Hepatocyte (in vitro differentiated cells): ENCODE measurements at regions not wholly inside any gene's neighbourhood (a gene's known extent, or its start where the extent isn't known, plus 50 kb on each side); places are given as distances from the start of the nearest gene placed in this dataset.

Source experiments
- DNase-seq: peaks from one replicate; pipeline ENCODE4 v3.0.0-alpha.2; 2016; ENCODE audit warnings: low spot score
- H2AFZ ChIP-seq: fragments of 200-600 bp; sonication (generic); 2 replicates; pipeline ENCODE4 v1.6.0; 2016; ENCODE audit warnings: antibody characterized with exemption, mild to moderate bottlenecking
- H3K27ac ChIP-seq: fragments of 200-600 bp; sonication (generic); 2 replicates; pipeline ENCODE4 v1.5.1; 2016; ENCODE audit warnings: mild to moderate bottlenecking
- H3K27me3 ChIP-seq: fragments of 200-600 bp; sonication (generic); 2 replicates; pipeline ENCODE4 v1.6.1; 2016
- H3K36me3 ChIP-seq: fragments of 200-600 bp; sonication (generic); replicated peaks from 2 replicates; pipeline ENCODE4 v1.5.1; 2016; ENCODE audit warnings: low read depth; ENCODE audit not compliant: insufficient read depth
- H3K4me1 ChIP-seq: fragments of 200-600 bp; sonication (generic); 2 replicates; pipeline ENCODE4 v1.5.1; 2016; ENCODE audit warnings: mild to moderate bottlenecking, moderate library complexity; ENCODE audit not compliant: insufficient read depth
- H3K4me2 ChIP-seq: fragments of 200-600 bp; sonication (generic); 2 replicates; pipeline ENCODE4 v1.6.0; 2016
- H3K4me3 ChIP-seq: fragments of 200-600 bp; sonication (generic); 2 replicates; pipeline ENCODE4 v1.5.1; 2016; ENCODE audit warnings: mild to moderate bottlenecking
- H3K79me2 ChIP-seq: fragments of 200-600 bp; sonication (generic); 2 replicates; pipeline ENCODE4 v1.6.0; 2017; ENCODE audit warnings: mild to moderate bottlenecking
- H3K9me2 ChIP-seq: fragments of 200-600 bp; sonication (generic); replicated peaks from 2 replicates; pipeline ENCODE4 v1.6.0; 2017; ENCODE audit warnings: mild to moderate bottlenecking; ENCODE audit not compliant: insufficient read depth
- H3K9me3 ChIP-seq: fragments of 200-600 bp; sonication (generic); 2 replicates; pipeline ENCODE4 v1.5.1; 2016; ENCODE audit warnings: low read depth, mild to moderate bottlenecking
- H4K20me1 ChIP-seq: fragments of 200-600 bp; sonication (generic); 2 replicates; pipeline ENCODE4 v1.6.0; 2016; ENCODE audit warnings: mild to moderate bottlenecking; ENCODE audit not compliant: insufficient read depth, poor library complexity, severe bottlenecking
- EZH2 ChIP-seq: fragments of 200-600 bp; sonication (generic); IDR thresholded peaks from 2 replicates; pipeline ENCODE4 v1.6.1; 2016; ENCODE audit warnings: antibody characterized with exemption, mild to moderate bottlenecking, borderline replicate concordance
- EZH2phosphoT487 ChIP-seq: fragments of 200-600 bp; sonication (generic); IDR thresholded peaks from one replicate; pipeline ENCODE4 v1.6.1; 2018; ENCODE audit warnings: antibody characterized with exemption, mild to moderate bottlenecking, low read depth, moderate library complexity; ENCODE audit not compliant: unreplicated experiment, severe bottlenecking
- WGBS: methylation state at CpG from one replicate; pipeline ENCODE4 v1.1.6; 2016; ENCODE audit warnings: low lambda C conversion rate; ENCODE audit errors: missing lambda C conversion rate; 5-methylcytosine and 5-hydroxymethylcytosine counted together
- TF ChIP-seq, protein P1 (sequence below): fragments of 200-600 bp; sonication (generic); IDR thresholded peaks from 2 replicates; pipeline ENCODE4 v1.5.1; 2016; ENCODE audit warnings: antibody characterized with exemption, mild to moderate bottlenecking; ENCODE audit not compliant: poor library complexity

DNA sequence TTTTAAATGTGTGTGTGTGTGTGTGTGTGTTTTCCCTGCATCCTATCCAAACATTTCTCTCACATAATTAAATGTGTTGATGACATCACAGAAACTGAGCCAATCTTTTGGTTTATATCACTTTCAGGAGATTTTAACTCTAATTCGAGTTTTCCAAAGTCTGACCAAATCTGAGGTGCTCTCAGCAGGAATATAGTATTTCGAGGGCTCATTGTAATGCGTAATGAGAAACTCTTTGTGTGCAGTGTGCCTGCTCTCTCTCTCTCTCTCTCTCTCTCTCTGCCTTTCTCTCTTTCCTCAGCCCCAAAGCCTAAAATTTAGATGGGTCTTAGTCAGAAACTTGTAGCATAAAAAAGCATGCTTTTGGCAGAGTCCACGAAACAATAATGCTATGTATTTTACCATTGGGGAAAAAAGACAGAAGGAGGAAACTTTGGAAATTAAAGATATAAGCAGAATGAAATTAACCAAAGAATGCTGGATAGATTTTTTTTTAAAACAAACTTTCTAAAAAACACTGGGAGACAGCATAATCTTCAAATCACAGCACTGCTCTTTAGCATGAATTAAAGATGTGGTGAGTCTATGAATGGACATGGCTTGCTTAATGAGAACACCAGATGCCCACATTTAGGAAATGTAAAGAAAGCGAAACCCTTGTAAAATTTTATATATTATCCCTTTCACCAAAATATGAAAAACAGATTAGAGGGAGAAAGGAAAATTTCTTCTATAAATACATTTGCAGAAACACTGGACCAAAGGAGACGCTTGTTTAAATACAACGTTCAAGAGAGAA is 206.8 kb upstream of the HABP2 start:
- H3K4me2 ChIP-seq: no peak overlapping the region
- no peak overlapping the region for H3K27ac ChIP-seq
- no peaks in the 10 kb centered on the region for H4K20me1 ChIP-seq
- WGBS: 62% methylated on average over 7 of the region's 7 CpGs
- no peaks in the 10 kb centered on the region for H3K27me3 ChIP-seq
- no peak overlapping the region for H3K4me3 ChIP-seq
- no peaks in the 10 kb centered on the region for H3K79me2 ChIP-seq
- DNase-seq: no peak
- no peaks in the 10 kb centered on the region for H3K9me2 ChIP-seq
- no peak overlapping the region for H2AFZ ChIP-seq
- H3K4me1 ChIP-seq: no peaks in the 10 kb centered on the region
- no peaks in the 10 kb centered on the region for H3K36me3 ChIP-seq
- no peak for TF ChIP-seq EZH2phosphoT487
- TF ChIP-seq, protein P1, sequence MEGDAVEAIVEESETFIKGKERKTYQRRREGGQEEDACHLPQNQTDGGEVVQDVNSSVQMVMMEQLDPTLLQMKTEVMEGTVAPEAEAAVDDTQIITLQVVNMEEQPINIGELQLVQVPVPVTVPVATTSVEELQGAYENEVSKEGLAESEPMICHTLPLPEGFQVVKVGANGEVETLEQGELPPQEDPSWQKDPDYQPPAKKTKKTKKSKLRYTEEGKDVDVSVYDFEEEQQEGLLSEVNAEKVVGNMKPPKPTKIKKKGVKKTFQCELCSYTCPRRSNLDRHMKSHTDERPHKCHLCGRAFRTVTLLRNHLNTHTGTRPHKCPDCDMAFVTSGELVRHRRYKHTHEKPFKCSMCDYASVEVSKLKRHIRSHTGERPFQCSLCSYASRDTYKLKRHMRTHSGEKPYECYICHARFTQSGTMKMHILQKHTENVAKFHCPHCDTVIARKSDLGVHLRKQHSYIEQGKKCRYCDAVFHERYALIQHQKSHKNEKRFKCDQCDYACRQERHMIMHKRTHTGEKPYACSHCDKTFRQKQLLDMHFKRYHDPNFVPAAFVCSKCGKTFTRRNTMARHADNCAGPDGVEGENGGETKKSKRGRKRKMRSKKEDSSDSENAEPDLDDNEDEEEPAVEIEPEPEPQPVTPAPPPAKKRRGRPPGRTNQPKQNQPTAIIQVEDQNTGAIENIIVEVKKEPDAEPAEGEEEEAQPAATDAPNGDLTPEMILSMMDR: no peak
- no peak for TF ChIP-seq EZH2
- no peaks in the 10 kb centered on the region for H3K9me3 ChIP-seq

DNA sequence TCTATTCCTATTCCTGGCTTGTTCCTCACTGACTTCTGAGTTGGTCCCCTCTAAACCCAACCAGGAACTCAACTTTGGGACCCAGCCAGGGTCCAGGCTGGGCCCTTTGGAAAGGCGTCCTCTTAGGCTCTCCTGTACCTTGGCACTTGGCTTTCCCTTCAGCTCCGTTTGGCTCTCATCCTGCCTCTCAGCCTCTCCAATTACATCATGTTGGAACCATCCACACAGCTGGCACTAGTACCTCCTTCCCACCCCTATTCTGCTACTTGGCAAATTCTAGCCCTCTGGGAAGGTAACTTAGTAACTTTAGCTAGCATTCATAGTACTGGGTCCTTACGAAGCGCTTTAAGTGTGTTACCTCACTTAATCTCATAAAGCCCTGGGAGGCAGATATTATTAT is 205.3 kb upstream of the HABP2 start:
- no peaks in the 10 kb centered on the region for H3K9me3 ChIP-seq
- DNase-seq: no peak
- no peaks in the 10 kb centered on the region for H3K79me2 ChIP-seq
- H3K4me2 ChIP-seq: no peak overlapping the region
- no peaks in the 10 kb centered on the region for H3K4me1 ChIP-seq
- 73% methylated on average over 4 of the region's 4 CpGs for WGBS
- H3K4me3 ChIP-seq: no peak overlapping the region
- H3K9me2 ChIP-seq: no peaks in the 10 kb centered on the region
- H3K27me3 ChIP-seq: no peaks in the 10 kb centered on the region
- H3K36me3 ChIP-seq: no peaks in the 10 kb centered on the region
- no peak overlapping the region for H2AFZ ChIP-seq
- no peaks in the 10 kb centered on the region for H4K20me1 ChIP-seq
- no peak overlapping the region for H3K27ac ChIP-seq
- TF ChIP-seq EZH2: no peak
- TF ChIP-seq, protein P1: no peak
- TF ChIP-seq EZH2phosphoT487: no peak

DNA sequence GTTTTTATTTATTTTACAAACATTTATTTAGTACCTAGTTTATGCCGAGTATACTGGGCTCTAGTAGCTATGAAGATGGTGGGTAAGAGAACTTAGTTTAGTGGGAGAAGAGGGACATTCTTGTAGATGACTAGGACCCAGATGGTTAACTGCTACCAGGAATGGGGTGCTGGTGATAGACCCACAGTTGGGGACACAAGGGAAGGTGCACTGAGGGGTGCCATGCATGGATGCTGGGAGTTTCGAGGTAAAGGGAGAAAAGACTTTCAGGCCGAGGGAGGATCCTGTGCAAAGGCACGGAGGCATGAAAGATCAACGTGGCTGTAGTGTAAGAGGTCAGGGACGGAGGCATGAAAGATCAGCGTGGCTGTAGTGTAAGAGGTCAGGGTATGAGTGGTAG is 204.2 kb upstream of the HABP2 start:
- Histone ChIP-seq H3K4me2 (no peak overlapping the region), H3K9me2 (no peaks in the 10 kb centered on the region), H3K27ac (no peak overlapping the region), H3K4me3 (no peak overlapping the region), H3K27me3 (no peaks in the 10 kb centered on the region), H3K4me1 (no peaks in the 10 kb centered on the region), H3K36me3 (no peaks in the 10 kb centered on the region), H3K9me3 (no peaks in the 10 kb centered on the region), H2AFZ (no peak overlapping the region), H4K20me1 (no peaks in the 10 kb centered on the region), H3K79me2 (no peaks in the 10 kb centered on the region)
- no peak for DNase-seq
- WGBS: 94% methylated on average over 7 of the region's 7 CpGs
- TF ChIP-seq, protein P1: no peak
- TF ChIP-seq EZH2phosphoT487 (no peak), EZH2 (no peak)
